T-helper 9 cell (primary cell): ENCODE measurements at regions not wholly inside any gene's neighbourhood (a gene's known extent, or its start where the extent isn't known, plus 50 kb on each side); places are given as distances from the start of the nearest gene placed in this dataset.

Experiments used
- DNase-seq: peaks from one replicate; pipeline ENCODE4 v3.0.0-alpha.2; 2020

DNA sequence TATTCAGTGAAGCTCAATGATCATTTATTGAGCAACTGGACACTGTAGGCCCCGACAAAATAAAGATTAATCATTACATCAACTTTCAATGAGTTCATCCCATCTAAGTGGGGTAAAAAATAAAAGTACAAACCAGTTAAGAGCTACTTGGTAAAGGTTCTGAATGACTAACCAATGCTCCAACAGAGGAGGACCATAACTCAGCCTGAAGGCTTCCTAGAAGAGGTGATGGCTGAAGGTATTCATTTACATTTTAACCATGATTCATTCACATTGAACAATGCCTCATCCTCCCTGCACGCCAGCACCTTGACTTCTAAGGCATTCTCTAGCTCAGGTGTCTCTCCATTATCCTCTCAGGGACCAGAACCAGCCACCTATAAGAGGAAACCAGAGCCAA lies 201.4 kb downstream of the ZNF462 start:
- no peak for DNase-seq

DNA sequence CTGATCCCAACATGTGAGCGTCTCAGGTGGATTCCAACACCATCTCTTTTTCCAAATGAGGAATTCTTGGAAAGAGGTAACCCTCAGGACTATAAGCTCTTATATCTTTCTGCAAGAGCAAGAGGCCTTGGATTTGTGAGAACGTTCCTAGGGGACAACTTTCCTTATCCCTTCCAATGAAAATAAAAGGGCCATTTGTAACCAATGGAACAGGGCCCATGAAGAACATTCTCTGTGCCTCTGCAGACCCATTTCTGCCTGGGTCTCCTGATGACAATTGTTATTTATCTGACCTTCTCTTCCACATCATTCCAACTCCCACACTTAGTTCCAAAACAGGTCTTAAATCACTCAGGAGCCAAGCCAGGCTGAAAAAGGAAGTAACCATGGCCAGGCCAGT lies 202.6 kb downstream of the ZNF462 start:
- DNase-seq, result no peak

DNA sequence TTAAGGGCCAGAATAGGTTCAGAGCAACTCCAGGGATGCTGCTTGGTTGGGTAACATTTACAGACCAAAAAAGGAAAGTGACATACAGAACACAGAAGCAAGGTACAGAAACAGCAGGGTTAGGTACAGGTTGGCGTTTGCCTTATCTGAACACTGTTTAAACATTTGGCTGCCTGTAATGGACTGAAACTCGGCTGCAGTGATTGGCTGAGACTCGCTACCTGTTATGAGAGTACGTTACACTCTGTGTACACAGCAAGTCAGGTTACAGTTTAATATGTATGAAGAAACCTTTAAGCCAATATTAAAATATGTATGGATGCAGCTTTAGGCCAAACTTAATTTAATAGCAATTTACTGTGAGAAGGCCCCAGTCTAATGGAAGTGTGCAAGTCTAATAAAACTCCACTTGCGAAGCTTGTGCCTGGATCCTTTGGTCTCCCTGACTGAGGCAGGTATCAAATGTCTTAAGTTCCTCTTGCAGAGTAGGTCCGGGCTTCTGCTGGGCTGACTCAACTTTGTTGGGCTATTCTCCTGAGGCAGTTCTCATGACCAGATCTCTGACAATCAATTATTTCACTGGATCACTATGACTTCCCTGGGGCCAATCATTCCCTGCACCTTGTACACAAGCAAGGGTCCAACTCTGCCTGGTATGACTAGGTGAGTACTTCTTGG lies 204.9 kb downstream of the ZNF462 start:
- DNase-seq, result no peak

DNA sequence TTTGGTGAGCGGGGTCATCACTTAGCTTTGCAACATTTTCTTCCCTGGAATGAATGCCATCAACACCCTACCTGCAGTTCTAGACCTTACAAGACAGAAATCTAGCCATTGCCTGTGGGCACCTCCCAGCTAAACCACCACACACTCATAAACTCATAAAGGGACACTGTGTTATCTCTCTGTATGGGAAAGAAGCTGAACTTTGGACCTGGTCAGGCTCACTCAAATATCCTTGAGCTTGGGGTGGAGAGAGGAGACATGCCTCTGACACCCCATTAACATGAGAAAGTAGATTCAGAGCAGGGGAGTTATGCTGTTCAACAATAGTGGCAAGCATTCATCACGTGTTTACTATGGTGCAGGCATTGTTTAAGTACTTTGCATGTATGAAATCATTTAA lies 205.6 kb downstream of the ZNF462 start:
- DNase-seq, result no peak

DNA sequence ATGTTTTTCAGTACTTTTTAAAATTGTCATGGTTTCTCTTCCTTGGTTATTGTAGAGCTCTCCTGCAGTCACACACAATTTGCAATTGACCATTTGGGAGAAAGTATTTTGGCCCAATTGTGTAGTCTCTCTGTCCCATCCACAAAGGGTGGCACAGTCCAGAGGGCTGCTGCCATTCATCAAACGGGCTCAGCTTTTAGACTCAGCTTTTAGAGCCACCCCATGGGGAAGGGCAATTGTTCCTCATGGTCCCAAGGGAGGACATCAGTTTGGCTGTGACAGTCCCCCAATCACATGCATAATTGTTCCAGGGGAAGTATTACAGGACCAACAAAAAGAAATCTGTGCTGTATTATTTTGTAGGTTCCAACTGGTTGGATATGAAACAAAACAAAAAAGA lies 207.6 kb downstream of the ZNF462 start:
- no peak for DNase-seq

DNA sequence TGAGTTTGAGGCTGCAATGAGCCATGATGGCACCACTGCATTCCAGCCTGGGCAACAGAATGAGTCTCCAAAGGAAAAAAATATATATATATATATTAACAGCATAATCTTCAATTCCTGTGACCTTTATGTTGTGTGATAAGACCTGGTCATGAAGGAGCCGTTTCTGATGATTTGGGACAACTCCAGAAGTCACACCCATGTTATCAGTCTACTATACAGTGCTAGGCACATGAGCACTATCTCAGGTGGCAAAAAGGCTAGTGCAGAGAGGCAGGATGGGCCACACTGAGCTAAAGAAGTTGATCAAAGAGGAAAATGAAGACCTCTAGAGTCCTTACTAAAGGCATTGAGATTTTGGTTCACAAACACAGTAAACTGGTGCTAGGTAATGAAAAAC lies 205.0 kb upstream of the RAD23B start:
- no peak for DNase-seq

DNA sequence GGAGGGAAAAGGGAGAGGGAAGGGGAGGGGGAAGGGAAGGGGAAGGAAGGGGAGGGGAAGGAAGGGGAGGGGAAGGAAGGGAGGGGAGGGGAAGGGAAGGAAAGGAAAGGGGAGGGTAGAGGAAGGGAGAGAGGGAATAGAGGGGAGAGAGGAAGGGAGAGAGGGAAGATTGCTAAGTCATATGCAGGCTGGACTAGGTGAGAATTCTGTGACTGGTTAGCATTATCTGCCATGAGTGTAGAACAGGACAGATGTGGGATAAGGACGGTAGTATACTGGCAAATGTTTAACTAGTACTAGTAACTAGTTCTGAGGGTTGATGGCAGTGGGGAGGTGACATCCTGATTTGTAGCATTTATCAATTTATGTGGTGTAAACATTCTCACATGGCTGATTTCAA lies 203.5 kb upstream of the RAD23B start:
- DNase-seq, result no peak

DNA sequence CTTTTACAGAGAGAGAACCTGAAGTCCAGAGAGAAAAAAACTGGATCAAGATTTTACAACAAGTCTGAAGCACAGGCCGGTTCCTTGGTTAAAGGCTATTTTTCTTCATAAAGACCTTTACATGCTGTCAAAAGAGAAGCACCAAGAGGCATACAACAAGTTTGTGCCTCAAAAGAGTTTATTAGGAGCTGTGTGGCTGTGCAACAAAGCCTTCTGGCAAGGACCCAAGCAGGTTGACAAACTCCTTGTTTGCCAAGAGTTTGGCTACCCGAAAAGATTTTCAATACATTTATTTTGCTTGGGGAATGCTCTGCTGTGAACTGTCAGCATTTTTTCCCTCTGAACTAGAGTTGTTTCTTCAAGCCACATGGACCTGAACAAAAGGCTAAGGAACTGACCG lies 202.9 kb upstream of the RAD23B start:
- no peak for DNase-seq

DNA sequence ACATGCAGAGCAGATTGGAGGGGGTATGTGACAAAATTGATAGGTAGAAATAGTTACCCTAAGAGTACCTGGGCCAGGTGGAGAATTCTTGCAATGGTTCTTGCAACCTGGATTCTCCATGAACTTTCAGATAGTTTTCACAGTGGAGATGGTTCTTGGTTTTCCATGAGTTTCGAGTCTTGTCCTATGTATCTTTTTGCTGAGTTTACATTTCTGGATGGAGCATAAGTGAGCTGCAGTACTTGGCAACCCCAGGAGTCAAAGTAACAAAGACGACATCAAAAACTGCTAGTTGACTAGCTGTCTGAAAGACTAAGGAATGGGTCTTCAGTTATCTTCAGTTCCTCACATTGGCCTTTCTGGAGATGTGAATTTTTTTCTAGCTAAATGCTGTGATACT lies 196.6 kb upstream of the RAD23B start:
- DNase-seq, result no peak

DNA sequence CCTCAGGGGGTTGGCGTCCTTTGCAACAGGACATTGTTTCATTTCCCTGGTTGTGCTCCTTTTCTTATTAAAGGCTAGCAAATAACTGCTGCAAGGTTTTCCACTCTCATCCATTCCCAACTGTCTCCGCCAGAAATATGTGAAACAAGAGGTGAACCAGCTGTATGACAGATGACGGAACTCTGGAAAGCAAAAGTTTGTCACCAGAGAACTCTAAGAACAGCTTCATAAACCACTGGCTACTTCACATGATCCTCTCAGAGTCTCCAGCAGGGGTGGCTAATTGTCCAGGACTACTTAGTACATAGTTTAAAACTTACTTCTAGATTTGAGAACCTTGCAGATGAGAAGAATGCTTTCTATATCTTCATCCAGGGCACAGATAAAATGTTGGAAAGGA lies 195.9 kb upstream of the RAD23B start:
- DNase-seq, result no peak

DNA sequence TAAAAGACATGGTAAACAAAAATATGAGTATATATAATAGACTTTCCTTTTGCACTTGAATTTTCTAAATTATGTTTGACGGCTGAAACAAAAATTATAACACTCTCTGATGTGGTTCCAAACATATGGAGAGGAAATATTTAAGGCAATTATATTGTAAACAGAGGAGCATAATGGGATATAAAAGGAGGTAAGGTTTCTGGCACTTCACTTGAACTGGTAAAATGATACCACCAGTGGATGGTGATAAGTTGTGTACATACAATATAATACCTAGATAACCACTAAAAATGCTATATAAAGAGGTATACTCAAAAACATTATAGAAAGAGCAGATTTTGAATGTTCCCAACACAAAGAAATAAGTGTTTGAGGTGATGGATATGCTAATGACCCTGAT lies 192.9 kb upstream of the RAD23B start:
- DNase-seq, result no peak

DNA sequence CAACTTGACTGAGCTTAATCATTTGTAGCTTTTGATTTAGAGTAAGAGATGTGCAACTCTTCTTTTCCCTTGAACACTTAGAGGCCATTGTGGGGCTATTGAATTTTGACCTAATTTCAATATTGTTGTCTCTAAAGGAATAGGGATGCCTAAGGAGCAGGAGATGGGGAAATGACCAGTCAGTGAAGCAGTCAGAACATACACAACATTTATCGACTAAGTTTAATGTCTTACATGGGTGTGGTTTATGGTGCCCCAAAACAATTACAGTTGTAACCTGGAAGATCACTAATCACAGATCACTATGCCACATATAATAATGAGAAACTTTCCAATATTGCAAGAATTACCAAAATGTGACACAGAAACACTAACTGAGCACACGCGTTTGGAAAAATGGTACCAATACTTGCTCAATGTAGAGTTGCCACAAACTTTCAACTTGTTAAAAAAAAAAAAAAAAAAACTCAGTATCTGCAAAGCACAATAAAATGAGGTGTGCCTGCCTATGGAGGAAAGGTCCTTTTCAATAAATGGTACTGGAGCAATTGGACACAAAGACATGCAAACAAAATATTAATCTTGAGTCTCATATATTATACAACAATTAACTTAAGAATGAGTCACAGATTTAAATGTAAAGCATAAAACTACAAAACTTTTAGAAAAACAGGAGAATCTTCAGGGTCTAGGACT lies 189.6 kb upstream of the RAD23B start:
- no peak for DNase-seq

DNA sequence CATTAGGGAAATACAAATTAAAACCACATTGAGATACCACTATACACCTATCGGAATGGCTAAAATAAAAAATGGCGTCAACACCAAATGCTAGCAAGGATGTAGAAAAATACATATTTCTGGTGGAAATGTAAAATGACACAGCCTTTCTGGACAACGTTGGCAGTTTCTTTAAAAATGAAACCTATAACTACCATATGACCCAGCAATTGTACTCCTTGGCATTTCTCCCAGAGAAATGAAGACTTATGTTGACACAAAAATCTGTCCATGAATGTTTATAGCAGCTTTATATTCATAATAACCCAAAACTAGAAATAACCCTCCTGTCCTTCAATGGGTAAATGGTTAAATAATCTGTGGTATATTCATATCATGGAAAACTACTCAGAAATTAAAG lies 188.7 kb upstream of the RAD23B start:
- no peak for DNase-seq

DNA sequence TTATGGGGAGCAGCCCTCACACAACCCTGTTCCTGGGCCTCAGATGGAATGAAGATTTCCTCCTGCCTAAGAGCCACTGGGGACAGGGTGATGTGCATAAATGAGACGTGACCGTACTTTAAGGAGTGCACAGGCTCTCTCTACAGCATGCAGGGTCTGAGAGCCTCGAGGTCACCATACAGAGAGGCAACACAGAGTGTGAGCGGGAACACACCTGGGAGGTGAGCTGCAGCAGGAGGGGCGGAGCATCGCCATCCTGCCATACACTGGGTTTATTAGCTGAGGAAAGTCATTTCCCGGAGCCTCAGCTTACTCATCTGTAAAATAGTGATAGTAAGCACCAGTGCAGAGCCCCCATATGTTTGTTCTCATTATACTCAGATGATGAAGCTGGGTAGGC lies 182.5 kb upstream of the RAD23B start:
- no peak for DNase-seq

DNA sequence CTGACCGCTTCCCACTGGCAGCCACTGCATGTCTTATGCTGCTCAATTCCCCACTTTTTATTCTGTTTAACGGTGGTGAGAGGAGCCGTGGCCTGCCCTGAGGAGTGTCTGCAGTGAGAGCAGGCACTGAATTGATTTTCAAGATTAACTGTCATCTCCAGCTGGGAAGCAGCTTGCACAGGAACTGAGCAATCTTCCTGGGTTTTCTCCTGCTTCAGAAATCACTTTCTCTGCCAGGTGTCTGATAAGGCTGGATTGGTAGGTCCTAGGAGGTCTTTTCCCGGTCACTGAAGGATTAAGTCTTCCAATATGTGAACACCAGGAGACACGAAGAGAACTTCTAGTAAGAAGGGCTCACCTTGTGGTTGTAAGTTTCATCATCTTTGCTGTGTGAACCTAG lies 181.1 kb upstream of the RAD23B start:
- no peak for DNase-seq

DNA sequence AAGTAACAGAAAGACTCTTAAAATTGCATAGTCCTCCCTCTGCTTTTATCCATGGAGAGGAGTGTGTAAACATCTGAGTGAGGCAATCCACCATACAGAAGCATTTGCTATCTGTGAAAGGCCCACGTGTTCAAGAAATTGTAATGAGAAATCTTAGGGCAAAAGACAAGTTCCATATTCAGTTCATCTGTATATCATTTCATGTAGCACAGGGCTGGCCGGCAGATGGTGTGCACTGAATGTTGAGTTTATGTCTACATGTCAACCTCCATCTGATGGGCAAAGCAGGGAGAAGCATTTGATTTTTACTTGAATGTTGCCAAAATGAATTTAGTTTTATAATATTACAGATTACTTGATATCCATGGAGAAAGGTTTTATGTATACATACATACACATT lies 179.5 kb upstream of the RAD23B start:
- DNase-seq, result no peak

DNA sequence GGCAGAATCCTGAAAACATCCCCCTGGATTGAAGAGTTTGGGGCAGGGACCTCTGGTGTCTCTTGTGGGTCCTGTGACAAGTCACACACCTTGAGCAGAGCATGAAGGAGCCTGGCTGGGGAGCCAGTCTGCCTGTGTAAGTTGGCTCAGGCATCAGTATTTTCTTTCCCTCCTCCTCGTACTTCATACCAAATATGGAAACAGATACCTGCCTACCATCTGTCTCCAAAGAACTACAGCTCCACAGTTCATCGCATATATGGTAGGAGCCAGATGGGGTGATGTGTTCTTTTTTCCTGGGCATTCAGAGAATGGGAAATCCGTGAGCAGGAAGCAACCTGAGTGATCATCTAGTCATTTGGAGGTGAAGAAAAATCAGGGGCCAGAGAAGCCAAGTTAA lies 177.3 kb upstream of the RAD23B start:
- no peak for DNase-seq

DNA sequence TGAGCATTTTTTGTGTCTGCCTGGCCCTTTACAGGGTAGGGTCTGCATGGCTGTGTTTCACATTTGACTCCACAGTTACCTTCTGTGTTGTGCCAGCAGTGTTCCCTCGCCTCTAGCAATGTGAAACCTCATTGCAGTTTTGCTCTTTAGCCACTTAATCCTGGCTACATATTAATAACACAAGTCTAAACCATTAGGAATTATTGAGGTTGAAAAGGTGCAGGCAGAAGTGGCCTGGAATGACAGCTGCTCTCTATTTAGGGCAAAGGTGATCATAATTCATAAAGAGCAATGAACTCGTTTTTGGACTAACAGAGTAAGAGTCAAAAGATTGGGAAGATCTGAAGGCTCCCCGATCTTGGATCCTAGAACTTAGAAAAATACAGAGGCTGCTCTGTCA lies 176.7 kb upstream of the RAD23B start:
- no peak for DNase-seq

DNA sequence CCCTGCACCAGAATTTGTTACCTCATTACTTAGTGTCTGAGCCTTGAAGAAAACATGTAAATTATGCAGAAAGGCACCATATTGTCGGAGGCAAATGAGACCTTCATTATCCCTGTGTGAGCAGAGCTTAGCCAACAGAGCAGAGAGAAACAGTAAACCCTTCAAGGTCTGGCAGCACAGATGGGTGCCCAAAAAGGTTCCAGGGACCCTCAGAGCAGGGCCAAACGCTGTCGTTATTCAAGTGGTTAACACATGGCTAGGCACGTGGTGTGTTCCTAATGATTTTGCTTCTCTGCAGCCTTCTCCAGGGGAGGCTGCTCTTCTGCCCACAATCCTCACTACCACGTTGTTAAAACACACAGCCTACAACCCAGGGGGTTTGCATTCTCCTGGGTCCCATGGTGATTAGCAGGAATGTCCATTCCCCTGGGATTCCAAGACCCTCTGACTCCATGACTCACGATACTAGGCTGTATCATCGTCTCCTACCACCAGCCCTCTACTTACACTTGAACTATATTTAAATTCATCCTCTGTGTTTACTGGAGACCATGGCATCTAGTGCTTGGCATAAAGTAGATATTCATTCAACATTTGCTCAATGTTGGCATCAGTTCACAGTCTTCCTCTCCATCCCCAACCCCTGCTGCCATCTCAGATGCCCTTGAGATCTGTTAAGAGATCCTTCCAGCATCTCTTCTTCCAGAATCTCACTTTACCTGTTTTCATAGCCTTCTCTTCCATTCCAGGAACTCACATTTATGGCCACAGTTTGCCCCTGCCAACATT lies 174.5 kb upstream of the RAD23B start:
- DNase-seq, result no peak

DNA sequence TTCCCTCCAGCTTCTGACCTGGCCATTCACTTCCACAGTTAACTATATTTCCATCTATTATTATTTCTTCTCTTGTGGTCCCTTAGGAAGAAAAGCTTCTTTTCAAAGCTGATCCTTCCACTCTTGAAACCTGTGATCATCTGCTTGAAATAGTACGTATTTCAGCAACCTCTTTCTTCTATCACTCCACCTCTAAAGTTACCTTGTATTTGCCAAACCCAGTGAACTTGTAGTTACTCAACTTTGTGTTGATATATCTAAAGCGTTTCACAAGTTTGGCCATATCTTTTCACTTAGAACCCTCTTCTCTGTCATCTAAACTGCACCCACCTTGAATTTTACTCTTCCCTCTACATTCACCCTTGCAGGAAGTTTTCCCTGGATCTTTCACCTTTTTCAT lies 173.8 kb upstream of the RAD23B start:
- no peak for DNase-seq

DNA sequence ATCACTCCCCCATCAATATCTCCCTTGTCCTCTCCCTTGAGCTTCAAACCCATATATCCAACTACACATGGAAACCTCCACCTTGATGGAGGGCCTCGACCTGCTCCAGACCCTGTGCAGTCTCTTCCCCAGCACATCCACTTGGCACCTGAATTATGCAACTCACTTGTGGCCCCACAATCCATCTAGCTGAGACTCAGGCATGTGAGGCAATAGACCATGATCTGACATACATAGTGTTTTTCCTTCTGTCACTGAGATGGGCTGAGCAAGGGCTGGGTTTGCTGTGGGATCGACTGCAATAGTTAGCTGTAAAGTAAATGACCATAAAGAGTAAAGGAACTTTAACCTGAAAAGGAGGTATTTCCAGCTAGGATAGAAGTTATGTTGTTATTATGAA lies 172.9 kb upstream of the RAD23B start:
- no peak for DNase-seq

DNA sequence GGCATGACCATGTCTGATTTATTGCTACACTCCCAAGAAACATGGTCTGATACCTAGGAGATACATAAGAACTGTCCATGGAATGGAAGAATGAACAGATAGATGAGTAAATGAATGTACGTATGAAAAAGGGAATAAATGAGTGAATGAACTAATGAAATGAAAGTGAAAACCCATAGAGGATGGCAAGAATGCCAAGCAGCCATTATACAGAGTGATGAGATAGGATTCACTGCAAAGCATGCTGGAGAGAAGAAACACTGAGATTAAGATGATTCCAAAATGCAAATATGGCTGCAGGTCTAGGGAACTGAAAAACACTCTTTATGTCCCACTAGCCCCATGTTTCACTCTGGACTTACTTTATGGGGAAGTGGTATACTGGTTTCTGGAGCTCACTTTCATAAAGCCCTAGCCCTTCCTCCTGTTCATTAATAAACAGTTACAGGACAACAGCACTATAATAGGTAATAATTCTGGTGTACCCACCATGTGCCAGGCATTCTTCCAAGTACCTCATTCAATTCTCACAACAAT lies 170.3 kb upstream of the RAD23B start:
- no peak for DNase-seq

DNA sequence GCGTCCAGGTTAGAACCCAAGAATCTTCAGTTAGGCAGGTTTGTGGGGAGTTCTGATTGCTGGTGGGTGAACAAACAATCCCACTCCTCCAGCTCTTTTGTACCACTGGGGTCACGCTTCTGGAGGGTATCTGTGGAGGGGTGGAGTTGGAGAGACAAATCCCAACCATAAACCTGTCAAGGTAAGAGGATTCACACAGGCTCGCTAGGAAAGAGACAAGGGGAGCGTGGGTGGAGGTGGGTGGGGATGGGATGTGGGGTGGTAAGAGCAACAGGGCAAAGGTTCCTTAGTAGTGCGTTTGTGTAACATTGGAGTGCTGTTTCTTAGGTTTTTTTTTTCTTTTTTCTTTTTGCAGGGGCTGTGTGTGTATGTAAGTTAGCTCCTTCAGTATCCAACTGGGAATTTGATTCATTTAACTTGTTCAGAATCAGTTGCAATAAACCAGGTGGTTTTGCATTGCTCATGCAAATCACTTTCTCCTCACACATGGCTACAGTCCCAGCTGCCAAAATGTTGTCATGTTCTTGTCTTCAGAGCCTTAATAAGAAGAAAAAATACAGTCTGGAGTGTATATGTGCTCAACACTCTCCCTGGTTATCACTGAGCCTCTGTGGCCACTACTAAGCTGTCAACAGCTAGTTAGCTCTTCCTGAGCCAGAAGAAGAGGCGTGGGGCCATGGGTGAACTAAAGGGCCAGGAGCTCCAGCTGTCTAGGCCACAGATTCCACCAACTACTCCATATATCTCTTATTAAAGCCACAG lies 164.0 kb upstream of the RAD23B start:
- no peak for DNase-seq
